Mesendoderm (in vitro differentiated cells): ENCODE measurements at regions not wholly inside any gene's neighbourhood (a gene's known extent, or its start where the extent isn't known, plus 50 kb on each side); places are given as distances from the start of the nearest gene placed in this dataset.

Source experiments
- DNase-seq: peaks from one replicate; pipeline ENCODE4 v3.0.0; 2013
- H2AK5ac ChIP-seq: 2 replicates; pipeline ENCODE4 v1.6.1; 2013; ENCODE audit warnings: low read length, inconsistent platforms
- H2BK120ac ChIP-seq: 2 replicates; pipeline ENCODE4 v1.6.1; 2013; ENCODE audit warnings: low read depth, mild to moderate bottlenecking, low read length, moderate library complexity, mixed read lengths
- H2BK15ac ChIP-seq: replicated peaks from 2 replicates; pipeline ENCODE4 v1.6.1; 2013; ENCODE audit warnings: low read depth, mild to moderate bottlenecking, moderate library complexity
- H2BK5ac ChIP-seq: 2 replicates; pipeline ENCODE4 v1.6.1; 2013; ENCODE audit warnings: low read length, inconsistent platforms
- H3K18ac ChIP-seq: 2 replicates; pipeline ENCODE4 v1.6.1; 2013; ENCODE audit warnings: mild to moderate bottlenecking, low read length, mixed read lengths
- H3K23ac ChIP-seq: one replicate; pipeline ENCODE4 v1.6.1; 2013; ENCODE audit warnings: low read length
- H3K27ac ChIP-seq: 2 replicates; pipeline ENCODE4 v1.5.1; 2013; ENCODE audit warnings: low read depth, mild to moderate bottlenecking, inconsistent platforms, low read length, moderate library complexity
- H3K27me3 ChIP-seq: 2 replicates; pipeline ENCODE4 v1.6.1; 2013; ENCODE audit warnings: low read length, control low read depth, mild to moderate bottlenecking, inconsistent platforms; ENCODE audit not compliant: insufficient read depth, poor library complexity
- H3K36me3 ChIP-seq: 2 replicates; pipeline ENCODE4 v1.6.1; 2013; ENCODE audit warnings: low read length, inconsistent platforms; ENCODE audit not compliant: control insufficient read depth, insufficient read depth
- H3K4ac ChIP-seq: one replicate; pipeline ENCODE4 v1.6.1; 2013; ENCODE audit warnings: low read depth, mild to moderate bottlenecking, low read length, moderate library complexity
- H3K4me1 ChIP-seq: 2 replicates; pipeline ENCODE4 v1.6.1; 2013; ENCODE audit warnings: low read depth, low read length, inconsistent platforms; ENCODE audit not compliant: control insufficient read depth
- H3K4me2 ChIP-seq: 2 replicates; pipeline ENCODE4 v1.6.1; 2013; ENCODE audit warnings: low read length
- H3K4me3 ChIP-seq: 2 replicates; pipeline ENCODE4 v1.5.1; 2013; ENCODE audit warnings: mild to moderate bottlenecking, low read length
- H3K56ac ChIP-seq: one replicate; pipeline ENCODE4 v1.6.1; 2013; ENCODE audit warnings: low read length
- H3K79me1 ChIP-seq: 2 replicates; pipeline ENCODE4 v1.6.1; 2013; ENCODE audit warnings: low read length, inconsistent platforms
- H3K79me2 ChIP-seq: 2 replicates; pipeline ENCODE4 v1.6.1; 2013; ENCODE audit warnings: mild to moderate bottlenecking, low read length; ENCODE audit not compliant: control insufficient read depth, insufficient read depth
- H3K9ac ChIP-seq: 2 replicates; pipeline ENCODE4 v1.6.1; 2013; ENCODE audit warnings: low read length, inconsistent platforms
- H4K5ac ChIP-seq: one replicate; pipeline ENCODE4 v1.6.1; 2013; ENCODE audit warnings: low read length
- H4K8ac ChIP-seq: one replicate; pipeline ENCODE4 v1.6.1; 2013; ENCODE audit warnings: low read depth, mild to moderate bottlenecking, control low read depth, low read length, moderate library complexity
- WGBS: extraction: QIAGEN DNeasy Blood & Tissue Kit; methylation state at CpG from one replicate; pipeline ENCODE4 v1.1.7; 2013; ENCODE audit warnings: low lambda C conversion rate, missing lambda C conversion rate; ENCODE audit not compliant: insufficient coverage; ENCODE audit errors: extremely low coverage; 5-methylcytosine and 5-hydroxymethylcytosine counted together

- H3K56ac ChIP-seq: no peak overlapping the region
Observed at GRCh38 chrY:17233435-17234109, 646.4 kb downstream of the CDY2B start.

GRCh38 chrY:17231994-17232393 is 648.0 kb downstream of the CDY2B start:
- H3K79me1 ChIP-seq: no peaks in the 10 kb centered on the region
- WGBS: no CpG with 5 or more reads among the region's 3 CpGs
- H2AK5ac ChIP-seq: no peak overlapping the region
- H3K36me3 ChIP-seq: no peaks in the 10 kb centered on the region
- H3K18ac ChIP-seq: no peak overlapping the region
- no peak overlapping the region for H3K4ac ChIP-seq
- no peaks in the 10 kb centered on the region for H3K79me2 ChIP-seq
- no peaks in the 10 kb centered on the region for H3K27me3 ChIP-seq
- no peak overlapping the region for H4K8ac ChIP-seq
- H3K4me2 ChIP-seq: no peak overlapping the region
- H3K27ac ChIP-seq: no peak overlapping the region
- no peak overlapping the region for H3K23ac ChIP-seq
- no peak overlapping the region for H3K4me3 ChIP-seq
- DNase-seq: peak; percentile 48
- no peak overlapping the region for H2BK5ac ChIP-seq
- H2BK15ac ChIP-seq: no peak overlapping the region
- no peak overlapping the region for H3K56ac ChIP-seq
- H3K4me1 ChIP-seq: no peaks in the 10 kb centered on the region
- no peak overlapping the region for H4K5ac ChIP-seq
- H2BK120ac ChIP-seq: no peak overlapping the region
- H3K9ac ChIP-seq: no peak overlapping the region

More at GRCh38 chrY:17233435-17234109, 646.4 kb downstream of the CDY2B start:
- H3K9ac ChIP-seq: no peak overlapping the region
- H3K4me3 ChIP-seq: no peak overlapping the region
- no peak overlapping the region for H4K5ac ChIP-seq
- H2BK120ac ChIP-seq: no peak overlapping the region
- H3K36me3 ChIP-seq: no peaks in the 10 kb centered on the region
- no peak overlapping the region for H2BK5ac ChIP-seq
- H3K4me2 ChIP-seq: no peak overlapping the region
- H2BK15ac ChIP-seq: no peak overlapping the region
- no peak overlapping the region for H3K23ac ChIP-seq
- no peak overlapping the region for H3K4ac ChIP-seq
- no peak overlapping the region for H3K18ac ChIP-seq
- no peaks in the 10 kb centered on the region for H3K79me1 ChIP-seq
- H3K79me2 ChIP-seq: no peaks in the 10 kb centered on the region
- DNase-seq: no peak
- no peaks in the 10 kb centered on the region for H3K4me1 ChIP-seq
- WGBS: no CpG with 5 or more reads among the region's 3 CpGs
- H2AK5ac ChIP-seq: no peak overlapping the region
- no peak overlapping the region for H3K27ac ChIP-seq
- H3K27me3 ChIP-seq: no peaks in the 10 kb centered on the region
- H4K8ac ChIP-seq: no peak overlapping the region

- Histone ChIP-seq H3K4me1 (no peaks in the 10 kb centered on the region), H3K36me3 (no peaks in the 10 kb centered on the region), H4K8ac (no peak overlapping the region), H3K4me2 (no peak overlapping the region), H3K9ac (no peak overlapping the region), H2AK5ac (no peak overlapping the region), H3K79me2 (no peaks in the 10 kb centered on the region), H2BK5ac (no peak overlapping the region), H3K23ac (no peak overlapping the region), H3K4me3 (no peak overlapping the region), H3K79me1 (no peaks in the 10 kb centered on the region), H3K27ac (no peak overlapping the region), H3K27me3 (no peaks in the 10 kb centered on the region), H2BK120ac (no peak overlapping the region), H2BK15ac (no peak overlapping the region), H3K56ac (no peak overlapping the region), H3K18ac (no peak overlapping the region), H3K4ac (no peak overlapping the region), H4K5ac (no peak overlapping the region)
- DNase-seq: no peak
- WGBS: no CpG with 5 or more reads among the region's 1 CpG
Observed at GRCh38 chrY:17223502-17223901, 656.5 kb downstream of the CDY2B start.

GRCh38 chrY:17202395-17202794 is 677.6 kb downstream of the CDY2B start:
- no peak overlapping the region for H3K9ac ChIP-seq
- H3K27ac ChIP-seq: no peak overlapping the region
- no CpG with 5 or more reads among the region's 3 CpGs for WGBS
- H3K79me1 ChIP-seq: no peaks in the 10 kb centered on the region
- H3K4me1 ChIP-seq: no peaks in the 10 kb centered on the region
- H3K4me3 ChIP-seq: no peak overlapping the region
- no peaks in the 10 kb centered on the region for H3K79me2 ChIP-seq
- H3K56ac ChIP-seq: no peak overlapping the region
- H2AK5ac ChIP-seq: no peak overlapping the region
- H4K5ac ChIP-seq: no peak overlapping the region
- no peak overlapping the region for H4K8ac ChIP-seq
- H3K4me2 ChIP-seq: no peak overlapping the region
- no peaks in the 10 kb centered on the region for H3K27me3 ChIP-seq
- no peak overlapping the region for H2BK15ac ChIP-seq
- H2BK120ac ChIP-seq: no peak overlapping the region
- H3K4ac ChIP-seq: no peak overlapping the region
- DNase-seq: no peak
- H3K36me3 ChIP-seq: no peaks in the 10 kb centered on the region
- H3K18ac ChIP-seq: no peak overlapping the region
- no peak overlapping the region for H3K23ac ChIP-seq
- no peak overlapping the region for H2BK5ac ChIP-seq

- Histone ChIP-seq H3K18ac (no peak overlapping the region), H3K23ac (no peak overlapping the region), H3K79me2 (no peaks in the 10 kb centered on the region), H3K36me3 (no peaks in the 10 kb centered on the region), H3K4me1 (no peaks in the 10 kb centered on the region), H3K4me3 (no peak overlapping the region), H2AK5ac (no peak overlapping the region), H3K79me1 (no peaks in the 10 kb centered on the region), H2BK15ac (no peak overlapping the region), H2BK5ac (no peak overlapping the region), H3K27ac (no peak overlapping the region), H3K56ac (no peak overlapping the region), H3K9ac (no peak overlapping the region), H2BK120ac (no peak overlapping the region), H4K8ac (no peak overlapping the region), H4K5ac (no peak overlapping the region), H3K27me3 (no peaks in the 10 kb centered on the region), H3K4ac (no peak overlapping the region), H3K4me2 (no peak overlapping the region)
- no peak for DNase-seq
Observed at GRCh38 chrY:17184299-17184698, 695.7 kb downstream of the CDY2B start.

- H3K18ac ChIP-seq: no peak overlapping the region
- H3K23ac ChIP-seq: no peak overlapping the region
- H2BK120ac ChIP-seq: no peak overlapping the region
- H3K56ac ChIP-seq: no peak overlapping the region
- H2BK15ac ChIP-seq: no peak overlapping the region
- no peak overlapping the region for H3K4me3 ChIP-seq
- H3K79me2 ChIP-seq: no peaks in the 10 kb centered on the region
- DNase-seq: no peak
- no peak overlapping the region for H3K4me2 ChIP-seq
- no peak overlapping the region for H3K4ac ChIP-seq
- no peaks in the 10 kb centered on the region for H3K27me3 ChIP-seq
- H3K79me1 ChIP-seq: no peaks in the 10 kb centered on the region
- no peak overlapping the region for H2BK5ac ChIP-seq
- no peak overlapping the region for H4K5ac ChIP-seq
- no peak overlapping the region for H4K8ac ChIP-seq
- no peaks in the 10 kb centered on the region for H3K36me3 ChIP-seq
- no CpG with 5 or more reads among the region's 3 CpGs for WGBS
- H3K4me1 ChIP-seq: no peaks in the 10 kb centered on the region
- no peak overlapping the region for H3K9ac ChIP-seq
- H3K27ac ChIP-seq: no peak overlapping the region
- no peak overlapping the region for H2AK5ac ChIP-seq
Observed at GRCh38 chrY:17166881-17167280, 713.1 kb downstream of the CDY2B start.
